HG02678 (cell line): ENCODE measurements at regions not wholly inside any gene's neighbourhood (a gene's known extent, or its start where the extent isn't known, plus 50 kb on each side); places are given as distances from the start of the nearest gene placed in this dataset.
"Not testable (repeated sequence)": the region's sequence is repeated elsewhere in the genome, so short reads cannot be mapped to it uniquely, and the experiment has no call there.

Source experiments
- ATAC-seq: cut with Tn5 transposase; IDR thresholded peaks from one replicate; pipeline ENCODE4 v1.9.1; 2021; ENCODE audit warnings: mild to moderate bottlenecking, moderate library complexity; ENCODE audit not compliant: unreplicated experiment

DNA sequence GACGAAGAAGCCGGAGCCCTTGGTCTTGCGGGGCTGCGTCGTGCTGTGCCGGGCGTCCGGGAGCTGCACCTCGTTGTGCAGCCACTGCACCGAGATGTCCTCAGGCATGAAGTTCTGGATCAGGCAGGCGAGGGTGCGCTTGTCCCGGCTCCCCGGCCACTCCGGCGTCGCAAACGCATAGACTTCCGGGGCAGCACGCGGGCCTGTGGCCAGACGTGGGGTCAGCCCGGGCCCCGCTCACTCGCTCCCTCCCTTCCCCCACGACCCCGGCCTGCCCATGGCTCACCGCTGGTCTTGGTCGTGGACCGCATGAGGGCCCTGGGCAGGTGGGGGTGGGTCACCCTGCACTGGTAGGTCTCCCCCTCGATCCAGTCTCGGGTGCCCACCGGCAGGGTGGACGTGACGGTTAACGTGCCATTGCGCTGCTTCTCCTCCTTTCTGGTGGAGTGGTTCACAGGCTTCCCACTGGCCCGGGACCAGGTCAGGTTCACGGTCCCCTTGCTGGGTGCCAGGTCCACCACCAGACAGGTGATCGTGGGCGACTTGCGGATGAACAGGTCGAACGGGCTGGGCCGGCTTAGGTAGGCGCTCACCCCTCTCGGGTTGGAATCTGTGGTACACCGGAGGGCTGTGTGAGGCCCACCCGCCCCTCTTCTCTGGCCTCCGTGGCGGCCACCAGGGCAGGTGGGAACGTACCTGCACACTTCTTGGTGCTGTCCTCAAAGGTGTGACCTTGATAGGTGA lies 74.0 kb downstream of the TMEM121 start:
- ATAC-seq, result not testable (repeated sequence)

DNA sequence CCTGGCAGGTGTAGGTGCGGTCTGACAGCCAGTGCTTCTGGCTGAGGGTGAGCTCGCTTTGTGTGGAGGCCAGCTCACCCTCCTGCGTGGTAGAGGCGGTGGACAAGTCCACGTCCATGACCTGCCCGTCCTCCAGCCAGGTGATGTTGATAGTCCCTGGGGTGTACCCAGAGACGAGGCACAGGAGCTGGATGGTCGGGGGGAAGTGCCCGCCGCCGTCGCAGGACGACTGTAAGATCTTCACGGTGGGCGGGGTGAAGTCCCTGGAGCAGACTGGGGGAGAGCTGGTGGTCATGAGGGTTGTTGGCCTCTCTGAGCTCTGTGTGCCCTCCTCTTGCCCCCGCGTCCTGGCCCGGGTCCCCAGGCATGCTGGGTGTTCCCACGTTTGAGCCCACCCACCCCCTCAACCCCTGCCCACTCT lies 74.6 kb downstream of the TMEM121 start:
- no peak for ATAC-seq

DNA sequence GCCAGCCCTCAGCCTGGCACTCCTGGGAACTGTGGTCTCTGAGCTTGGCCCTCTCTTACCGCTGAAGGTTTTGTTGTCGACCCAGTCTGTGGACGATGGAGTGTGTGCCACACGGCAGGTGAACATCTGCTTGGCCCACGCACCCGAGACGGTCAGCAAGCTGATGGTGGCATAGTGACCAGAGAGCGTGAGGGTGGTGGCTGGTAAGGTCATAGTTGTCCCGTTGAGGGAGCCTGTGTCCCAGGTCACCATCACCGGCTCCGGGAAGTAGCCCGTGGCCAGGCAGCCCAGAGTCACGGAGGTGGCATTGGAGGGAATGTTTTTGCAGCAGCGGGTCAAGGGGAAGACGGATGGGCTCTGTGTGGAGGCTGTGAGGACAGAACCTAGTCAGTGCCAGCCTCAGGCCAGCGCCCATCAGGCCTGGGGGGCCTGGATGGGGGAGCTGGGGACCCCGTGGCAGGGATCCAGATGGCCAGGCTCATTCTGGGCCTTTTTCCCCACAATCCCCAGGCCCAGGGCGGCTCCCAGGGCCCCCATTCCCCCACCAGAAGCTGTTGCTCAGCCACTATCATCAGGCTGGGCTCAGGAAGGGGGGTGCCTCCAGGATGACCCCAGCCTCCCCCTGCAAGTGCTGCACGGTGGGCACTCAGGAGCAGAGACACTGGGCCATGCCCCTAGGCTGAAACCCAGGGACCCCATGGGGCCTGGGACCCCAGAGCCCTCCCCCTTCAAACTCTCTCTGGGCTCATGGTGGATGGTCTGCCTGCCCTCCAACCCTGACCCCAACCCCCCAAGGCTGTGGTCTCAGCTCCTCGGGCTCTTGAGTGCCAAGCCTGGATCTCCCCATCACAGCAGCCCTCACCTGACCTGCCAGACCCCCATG lies 75.2 kb downstream of the TMEM121 start:
- ATAC-seq, result no peak

DNA sequence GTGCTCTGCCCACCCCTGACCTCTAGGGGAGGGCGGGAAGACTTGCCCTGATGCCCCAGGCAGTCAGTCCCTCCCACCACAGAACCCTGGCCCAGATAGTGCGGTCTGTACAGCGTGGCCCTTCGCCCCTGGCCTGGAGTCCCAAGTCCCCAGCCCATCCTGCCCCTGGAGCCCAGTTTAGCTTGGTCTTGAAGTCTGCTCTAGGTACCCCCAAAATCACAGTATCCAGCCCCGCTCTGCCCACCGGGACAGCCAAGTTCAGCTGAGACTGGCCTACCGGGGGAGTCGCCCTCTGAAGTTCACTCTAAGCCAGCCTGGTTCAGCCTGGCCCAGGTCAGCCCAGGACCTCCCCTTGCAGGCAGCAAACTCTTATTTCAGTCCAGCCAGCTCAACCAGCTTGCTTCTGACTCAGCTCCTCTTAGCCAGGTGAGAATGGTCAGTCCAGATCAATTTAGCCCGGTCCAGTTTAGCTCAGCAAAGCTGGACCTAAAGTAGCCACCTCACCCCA lies 75.9 kb downstream of the TMEM121 start:
- ATAC-seq, result no peak

DNA sequence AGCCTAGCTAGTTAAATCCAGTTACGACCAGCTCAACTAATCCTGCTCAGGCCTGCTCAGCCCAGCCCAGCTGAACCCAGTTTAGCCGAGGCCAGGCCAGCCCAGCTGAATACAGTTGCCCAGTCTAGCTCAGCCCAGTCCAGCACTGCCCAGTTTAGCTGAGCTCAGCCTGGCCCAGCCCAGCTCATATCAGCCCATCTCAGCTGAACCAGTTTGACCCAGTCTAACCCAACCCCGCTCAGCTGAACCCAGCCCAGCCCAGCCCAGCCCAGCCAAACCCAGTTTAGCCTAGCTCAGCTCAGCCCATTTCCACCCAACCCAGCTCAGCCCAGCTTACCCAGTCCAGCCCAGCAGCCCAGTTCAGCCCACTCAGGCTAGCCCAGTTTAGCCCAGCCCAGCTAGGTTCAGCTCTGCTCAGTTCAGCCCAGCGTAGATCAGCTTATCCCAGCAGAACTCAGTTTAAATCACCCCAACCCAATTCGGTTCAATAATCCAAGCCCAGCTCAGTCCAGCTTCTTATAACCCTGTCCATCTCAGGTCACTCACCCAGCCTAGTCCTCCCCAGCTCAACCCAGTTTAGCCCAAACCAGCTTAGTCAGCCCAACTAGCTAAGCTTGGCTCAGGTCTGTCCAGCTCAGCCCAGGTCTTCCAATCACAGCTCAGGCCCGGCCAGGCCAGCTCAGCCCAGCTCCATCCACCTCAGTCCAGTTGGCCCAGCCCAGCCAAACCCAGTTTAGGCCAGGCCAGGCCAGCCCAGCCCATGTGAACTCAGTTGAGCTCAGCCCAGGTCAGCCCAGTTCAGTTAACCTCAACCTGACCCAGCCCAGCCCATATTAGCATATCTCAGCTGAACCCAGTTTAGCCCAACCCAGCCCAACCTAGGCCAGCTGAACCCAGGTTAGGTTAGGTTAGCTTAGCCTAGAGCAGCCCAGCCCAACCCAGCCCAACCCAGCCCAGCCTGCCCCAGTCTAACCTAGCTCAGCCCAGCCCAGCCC lies 76.7 kb downstream of the TMEM121 start:
- no peak for ATAC-seq

DNA sequence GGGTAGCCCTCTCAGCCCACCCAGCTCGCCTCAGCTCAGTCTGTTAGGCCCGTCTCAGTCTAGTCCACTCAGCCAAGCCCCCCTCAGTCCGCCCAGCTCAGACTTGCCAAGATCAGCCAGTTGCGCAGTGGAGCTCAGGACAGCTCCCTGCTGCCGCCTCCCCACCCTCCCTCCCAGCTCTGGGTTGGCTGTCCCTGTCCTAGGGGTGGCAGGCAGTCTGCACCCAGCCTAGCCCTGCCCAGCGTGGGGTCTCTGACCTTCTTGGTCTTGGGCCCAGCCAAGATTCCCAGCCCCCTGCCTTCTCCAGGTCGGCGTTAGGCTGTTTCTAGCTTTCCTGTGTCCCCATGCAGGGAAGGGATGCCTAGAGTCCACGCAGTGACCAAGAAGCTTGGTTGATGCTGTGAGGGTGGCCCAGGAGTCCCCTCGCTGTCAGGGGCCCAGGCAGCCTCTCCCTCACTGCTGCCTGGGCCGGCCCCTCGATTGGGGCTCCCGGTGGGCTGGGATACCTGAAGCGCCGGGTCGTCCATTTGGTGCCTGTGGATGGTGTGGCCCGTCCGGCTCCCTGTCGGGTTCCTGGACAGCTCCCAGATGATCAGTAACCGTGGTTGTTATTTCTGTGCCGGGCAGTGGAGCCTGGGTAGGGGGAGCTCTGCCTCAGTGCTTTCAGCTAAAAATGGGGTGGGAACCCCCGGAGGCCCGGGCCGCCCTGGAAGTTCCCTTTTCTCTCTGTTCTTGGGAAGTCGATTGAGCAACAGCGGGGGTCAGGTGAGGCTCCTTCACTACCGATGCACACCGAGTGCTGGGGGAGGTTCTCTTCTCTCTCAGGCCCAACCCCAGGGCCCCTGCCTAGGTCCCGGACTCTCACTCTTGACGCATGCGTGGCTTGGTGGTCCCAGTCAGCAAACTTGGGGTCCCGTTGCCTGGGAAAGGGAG lies 78.4 kb downstream of the TMEM121 start:
- not testable (repeated sequence) for ATAC-seq

DNA sequence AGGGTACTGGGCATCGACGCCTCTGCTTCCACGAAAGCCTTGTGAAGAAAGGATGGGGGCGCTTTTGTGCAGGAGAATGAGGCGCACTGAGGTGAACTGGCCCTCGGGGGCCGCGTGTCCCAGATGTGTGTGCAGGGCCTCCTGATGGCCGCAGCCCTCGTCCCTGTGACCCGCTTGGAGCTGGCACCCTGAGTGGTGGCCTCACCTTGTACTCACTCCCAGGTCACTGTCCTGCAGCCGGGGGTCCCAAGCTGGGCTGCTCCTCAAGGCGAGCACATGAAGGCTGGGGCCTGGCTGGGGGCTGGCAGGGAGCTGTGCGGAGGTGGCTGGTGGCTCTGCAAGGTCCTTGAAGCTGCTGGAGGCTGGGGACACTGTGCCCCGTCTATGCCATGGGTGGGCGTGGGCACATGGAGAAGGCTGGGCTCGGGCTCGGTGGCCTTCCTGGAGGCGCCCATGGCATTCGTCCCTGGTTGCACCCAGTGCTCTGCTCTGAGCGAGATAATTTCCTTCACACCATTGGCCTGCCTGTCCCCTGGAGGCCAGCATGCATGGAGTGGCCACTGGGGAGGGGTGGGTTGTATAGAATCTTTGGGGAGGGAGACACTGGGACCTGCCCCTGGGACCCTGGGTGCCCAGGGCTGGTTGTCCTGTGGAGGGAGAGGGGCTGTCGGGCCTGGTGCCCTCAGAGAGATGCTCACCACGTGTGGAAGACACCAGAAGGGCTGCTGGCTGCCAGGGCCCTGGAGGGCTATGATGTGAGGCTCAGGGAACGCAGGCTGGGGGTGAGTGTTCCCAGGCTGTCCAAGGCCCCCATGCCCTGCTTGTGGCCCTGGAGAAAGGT lies 79.3 kb downstream of the TMEM121 start:
- ATAC-seq, result no peak

DNA sequence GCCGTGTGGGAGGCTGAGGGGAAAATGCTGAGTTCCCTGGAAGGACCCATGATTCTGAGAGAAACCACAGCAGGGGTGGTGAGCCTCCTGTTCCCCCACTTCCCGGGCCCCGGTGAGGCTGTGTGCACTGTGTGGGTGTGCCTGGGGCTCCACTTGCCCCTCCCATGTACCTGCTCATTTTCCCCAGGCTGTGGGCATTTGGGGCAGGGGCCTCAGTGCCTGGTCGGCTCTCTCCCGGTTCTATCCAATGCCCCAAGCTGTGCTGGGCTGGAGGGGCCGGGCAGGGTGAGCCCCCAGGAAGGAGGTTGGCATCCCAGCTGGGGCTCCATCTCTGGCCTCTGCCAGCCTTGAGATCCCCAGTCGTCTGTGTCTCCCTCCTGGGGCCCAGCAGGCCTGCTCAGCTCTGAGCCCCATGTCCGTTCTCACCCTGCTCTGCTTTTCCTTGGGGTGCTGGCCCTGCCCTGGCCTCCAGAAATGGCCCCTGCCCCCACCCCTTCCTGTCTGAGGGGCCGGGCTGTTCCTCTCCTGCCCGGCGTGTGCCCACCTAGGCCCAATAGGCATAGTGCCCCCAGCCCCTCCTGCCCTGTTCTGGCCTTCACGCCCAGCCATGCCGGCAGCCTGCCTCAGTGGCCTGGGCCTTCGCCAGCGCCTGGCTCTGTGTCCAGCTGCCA lies 80.1 kb downstream of the TMEM121 start:
- not testable (repeated sequence) for ATAC-seq

DNA sequence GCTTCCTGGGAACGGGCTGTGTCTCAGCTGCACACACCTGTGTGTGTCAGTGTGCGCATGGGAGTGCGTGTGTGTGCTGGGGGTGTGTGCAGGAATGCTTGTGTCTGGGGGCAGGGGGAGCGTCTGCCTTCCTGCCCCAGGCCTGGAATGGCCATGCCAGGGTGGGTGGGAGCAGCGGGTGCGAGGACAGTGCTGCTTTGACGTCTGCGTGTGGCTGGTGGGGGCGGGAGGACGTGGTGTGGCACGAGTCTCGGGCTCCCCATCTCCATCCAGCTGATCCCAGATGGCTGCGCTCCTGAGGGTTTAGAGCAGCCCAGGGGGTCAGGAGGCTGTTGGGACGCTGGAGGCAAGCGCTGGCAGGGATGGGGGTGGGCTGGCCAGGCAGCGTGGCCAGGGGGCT lies 80.6 kb downstream of the TMEM121 start:
- ATAC-seq, result not testable (repeated sequence)

DNA sequence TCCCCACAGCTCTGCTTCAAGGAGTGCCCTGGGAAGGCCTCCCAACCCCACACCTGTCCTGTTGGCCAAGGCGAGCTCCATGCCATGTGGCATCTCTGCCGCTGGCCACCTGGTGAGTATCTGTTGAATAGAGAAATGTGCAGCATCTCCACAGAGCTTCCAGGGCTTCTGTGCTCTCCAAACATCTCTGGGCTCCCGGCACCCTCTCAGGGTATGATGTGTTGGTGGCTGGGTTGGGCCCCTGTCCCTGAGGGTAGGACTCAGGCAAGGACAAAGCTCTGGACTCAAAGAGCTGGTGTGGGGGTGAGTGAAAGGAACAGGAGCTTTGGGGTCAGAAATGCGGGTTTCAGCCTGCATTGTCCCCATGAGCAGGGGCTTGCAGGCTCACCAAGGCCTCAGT lies 88.6 kb downstream of the TMEM121 start:
- not testable (repeated sequence) for ATAC-seq

DNA sequence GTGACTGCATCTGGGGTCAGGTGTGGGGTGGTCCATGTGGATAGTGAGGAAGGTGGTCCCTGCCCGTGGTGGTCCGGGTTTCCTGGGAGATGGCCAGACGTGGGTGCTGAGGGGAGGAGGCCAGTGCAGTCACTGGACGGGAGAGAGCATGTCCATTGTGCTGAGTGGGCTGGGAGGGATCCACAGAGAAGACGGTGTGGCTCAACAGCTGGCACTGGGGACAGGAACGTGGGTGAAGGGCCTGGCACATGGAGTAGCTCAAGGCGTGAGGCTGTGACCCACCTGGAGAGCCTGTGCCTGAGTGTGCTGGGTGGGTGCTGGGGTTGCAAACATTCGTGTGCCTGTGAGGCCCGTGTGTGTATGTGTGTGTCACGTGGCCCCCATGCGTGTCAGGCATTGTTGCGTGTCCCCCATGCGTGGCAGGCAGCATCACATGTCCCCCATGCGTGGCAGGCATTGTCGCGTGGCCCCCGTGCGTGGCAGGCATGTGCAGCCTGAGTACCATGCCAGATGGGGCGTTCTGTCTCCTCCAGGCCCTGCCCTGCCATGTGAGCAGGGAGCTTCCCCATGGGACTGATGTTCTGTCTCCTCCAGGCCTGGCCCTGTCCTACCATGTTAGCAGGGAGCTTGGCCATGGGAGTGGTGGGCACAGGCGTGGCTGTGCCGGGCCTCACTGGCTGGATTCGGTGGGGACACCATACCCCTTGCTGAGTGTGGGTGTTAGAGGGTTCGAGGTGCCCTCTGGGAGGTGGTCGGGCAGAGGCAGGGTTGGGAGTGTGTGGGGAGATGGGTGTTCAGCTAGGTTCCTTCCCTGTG lies 89.8 kb downstream of the TMEM121 start:
- not testable (repeated sequence) for ATAC-seq

DNA sequence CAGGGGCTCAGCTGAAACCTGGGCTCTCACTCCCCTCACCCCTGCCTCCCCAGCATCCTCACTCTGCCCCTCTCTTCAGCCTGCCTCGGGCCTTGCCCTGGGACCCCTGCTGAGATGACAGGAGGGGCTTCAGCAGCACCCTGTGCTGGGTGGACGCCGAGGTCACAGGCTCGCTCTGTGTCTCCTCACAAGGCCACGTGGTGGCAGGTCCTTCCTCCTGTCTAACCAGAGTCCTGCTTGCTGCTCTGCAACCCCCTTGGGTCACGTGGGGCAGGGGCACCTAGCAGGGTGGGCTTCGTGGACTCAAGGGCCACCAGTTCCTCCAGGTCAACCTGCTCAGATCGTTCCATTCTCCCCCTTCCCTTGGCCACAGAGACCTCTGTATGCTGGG lies 90.4 kb downstream of the TMEM121 start:
- no peak for ATAC-seq

DNA sequence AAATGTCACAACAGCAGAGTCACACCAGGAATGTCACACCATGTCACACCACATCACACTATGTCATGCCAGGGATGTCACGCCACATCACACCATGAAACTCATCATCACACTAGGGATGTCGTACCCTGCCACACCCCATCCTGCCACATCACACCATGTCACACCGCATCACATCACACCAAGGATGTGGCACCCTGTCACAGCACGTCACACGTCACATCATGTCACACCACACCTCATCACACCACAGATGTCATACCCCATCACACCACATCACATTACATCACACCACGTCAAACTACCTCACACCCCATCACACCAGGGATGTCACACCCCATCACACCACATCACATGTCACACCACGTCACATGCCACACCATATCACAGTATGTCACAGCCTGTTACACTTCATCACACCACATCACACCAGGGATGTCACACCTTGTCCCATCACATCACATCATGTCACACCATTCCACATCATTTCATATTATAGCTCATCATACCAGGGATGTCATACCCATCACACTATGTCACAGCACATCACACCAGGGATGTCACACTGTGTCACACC lies 90.9 kb downstream of the TMEM121 start:
- ATAC-seq, result no peak

DNA sequence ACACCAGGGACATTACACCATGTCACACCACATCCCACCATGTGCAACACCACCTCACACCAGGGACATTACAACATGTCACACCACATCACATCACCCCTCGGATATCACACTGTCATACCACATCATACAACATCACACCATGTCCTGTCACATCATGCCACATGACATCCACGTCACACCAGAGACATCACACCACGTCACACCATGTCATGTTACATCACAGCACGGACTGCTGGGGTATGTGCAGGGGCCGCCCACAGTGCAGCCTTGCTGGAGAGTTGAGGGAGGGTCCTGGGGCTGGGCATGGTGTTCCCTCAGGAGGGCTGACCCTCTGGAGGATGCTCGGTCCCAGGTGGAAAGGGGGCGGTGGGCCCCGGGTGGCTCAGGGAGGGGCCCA lies 91.4 kb downstream of the TMEM121 start:
- not testable (repeated sequence) for ATAC-seq

DNA sequence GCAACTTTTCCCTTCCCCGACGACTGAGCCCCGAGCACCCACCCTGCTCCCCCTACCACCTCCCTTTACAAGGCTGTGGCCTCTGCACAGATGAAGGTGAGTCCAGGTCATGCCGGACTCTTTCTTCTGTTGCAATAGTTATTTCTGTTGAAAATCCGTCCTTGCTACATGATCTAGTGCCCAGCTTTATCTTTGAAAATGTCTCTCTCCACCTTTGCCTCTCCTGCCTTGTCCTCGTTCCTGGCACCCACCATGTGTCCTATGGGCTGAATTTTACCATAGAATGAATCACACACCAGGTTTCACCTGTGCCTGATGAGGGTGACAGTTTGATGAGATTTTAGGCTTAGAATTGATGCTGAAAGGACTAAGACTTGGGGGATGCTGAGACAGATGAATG lies 92.9 kb downstream of the TMEM121 start:
- not testable (repeated sequence) for ATAC-seq

DNA sequence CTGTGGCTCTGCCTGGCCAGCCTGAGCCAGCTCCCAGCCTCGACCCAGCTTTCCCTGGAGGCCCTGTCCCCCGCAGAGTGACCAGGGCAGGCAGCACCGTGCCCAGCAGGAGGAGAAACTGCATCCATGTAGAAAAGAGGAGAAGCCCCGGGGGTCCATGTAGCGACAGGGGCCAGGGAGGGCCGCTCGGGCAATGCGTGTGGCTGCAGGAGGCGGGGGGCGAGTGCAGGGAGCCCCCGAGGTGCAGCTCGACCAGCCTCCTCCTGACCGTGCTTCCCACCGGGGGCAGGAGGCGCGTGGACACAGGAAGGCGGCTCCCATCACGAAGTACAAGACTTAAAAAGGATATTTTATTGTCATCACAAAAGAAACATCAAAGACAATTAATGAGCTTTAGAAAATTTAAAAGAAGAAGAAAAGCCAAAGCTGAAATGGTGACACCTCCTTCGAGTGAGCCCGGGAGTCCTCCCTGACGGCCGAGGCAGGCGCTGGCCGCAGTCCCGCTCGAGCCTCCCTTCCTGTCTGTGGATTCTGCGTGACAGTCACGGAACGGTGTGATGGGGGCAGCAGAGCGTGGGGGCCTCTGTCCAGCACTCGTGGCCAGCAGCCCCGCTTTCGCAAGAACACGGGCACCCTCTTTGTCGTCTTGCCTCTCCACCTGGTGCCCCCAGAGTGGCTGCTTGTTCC lies 93.9 kb downstream of the TMEM121 start:
- not testable (repeated sequence) for ATAC-seq
